SHP77 treated with DMSO at 0.1 percent for 48 hours (cell line): ENCODE measurements at regions not wholly inside any gene's neighbourhood (a gene's known extent, or its start where the extent isn't known, plus 50 kb on each side); places are given as distances from the start of the nearest gene placed in this dataset.

ENCODE experiments used
- DNase-seq: peaks from one replicate; lab custom pipeline; 2025; lab: John Stamatoyannopoulos, UW

GRCh38 chr11:45724153-45724552, 58.7 kb upstream of the CHST1 start:
- no peak for DNase-seq

GRCh38 chr11:45723397-45723796, 58.0 kb upstream of the CHST1 start:
- DNase-seq = no peak

GRCh38 chr11:45722144-45722543, 56.7 kb upstream of the CHST1 start:
- DNase-seq = no peak

- no peak for DNase-seq
These were observed 52.1 kb upstream of the CHST1 start for GRCh38 chr11:45717526-45717925.

GRCh38 chr11:45715418-45715817, 50.0 kb upstream of the CHST1 start:
- DNase-seq = no peak
